DND-41 (cell line): ENCODE measurements at regions not wholly inside any gene's neighbourhood (a gene's known extent, or its start where the extent isn't known, plus 50 kb on each side); places are given as distances from the start of the nearest gene placed in this dataset.

Source experiments
- ATAC-seq: fragments of 200-7000 bp; cut with Tn5 transposase; 3 replicates; pipeline ENCODE4 v1.9.1; 2021; ENCODE audit warnings: low read depth; ENCODE audit not compliant: insufficient read depth
- DNase-seq: peaks from one replicate; pipeline ENCODE4 v3.0.0-alpha.2; 2020
- H2AFZ ChIP-seq: 2 replicates; pipeline ENCODE4 v1.6.0; 2012; ENCODE audit warnings: low read depth, low read length
- H3K27ac ChIP-seq: 2 replicates; pipeline ENCODE4 v1.5.1; 2012; ENCODE audit warnings: low read length, inconsistent platforms
- H3K27me3 ChIP-seq: fragments of 200-600 bp; sonication (generic); 2 replicates; pipeline ENCODE4 v1.6.0; 2012; ENCODE audit warnings: low read length, mild to moderate bottlenecking, inconsistent platforms; ENCODE audit not compliant: insufficient read depth, poor library complexity
- H3K36me3 ChIP-seq: 2 replicates; pipeline ENCODE4 v1.5.1; 2012; ENCODE audit warnings: low read length, inconsistent platforms; ENCODE audit not compliant: insufficient read depth
- H3K4me1 ChIP-seq: 2 replicates; pipeline ENCODE4 v1.5.1; 2012; ENCODE audit warnings: mild to moderate bottlenecking, low read length; ENCODE audit not compliant: insufficient read depth
- H3K4me2 ChIP-seq: 2 replicates; pipeline ENCODE4 v1.6.0; 2012; ENCODE audit warnings: mild to moderate bottlenecking, moderate library complexity, low read length, inconsistent platforms; ENCODE audit not compliant: insufficient read depth
- H3K4me3 ChIP-seq, 2 experiments: fragments of 200-600 bp in 1 of 2; shearing (Covaris generic) in 1 of 2; 2 replicates each; pipeline ENCODE4 v1.5.1; 2012 to 2016; ENCODE audit warnings: inconsistent platforms in 2 of 2, low read length in 2 of 2, mild to moderate bottlenecking in 2 of 2, low read depth in 1 of 2, moderate library complexity in 1 of 2
- H3K79me2 ChIP-seq: 2 replicates; pipeline ENCODE4 v1.6.0; 2012; ENCODE audit warnings: low read length, inconsistent platforms; ENCODE audit not compliant: insufficient read depth
- H3K9ac ChIP-seq: 2 replicates; pipeline ENCODE4 v1.6.0; 2012; ENCODE audit warnings: low read depth, mild to moderate bottlenecking, inconsistent platforms, low read length, moderate library complexity
- H3K9me3 ChIP-seq: 2 replicates; pipeline ENCODE4 v1.5.1; 2012; ENCODE audit warnings: low read length, moderate library complexity, mild to moderate bottlenecking, inconsistent platforms; ENCODE audit not compliant: insufficient read depth, severe bottlenecking
- H4K20me1 ChIP-seq: 2 replicates; pipeline ENCODE4 v1.6.0; 2012; ENCODE audit warnings: low read length; ENCODE audit not compliant: insufficient read depth
- CTCF ChIP-seq: IDR thresholded peaks from 2 replicates; pipeline ENCODE4 v1.5.1; 2012; ENCODE audit warnings: borderline replicate concordance, low read length, moderate library complexity, mild to moderate bottlenecking; ENCODE audit not compliant: poor library complexity, severe bottlenecking; ENCODE audit errors: extremely low read depth
- EZH2 ChIP-seq: IDR thresholded peaks from 3 replicates; pipeline ENCODE4 v1.6.1; 2012; ENCODE audit warnings: borderline replicate concordance, low read depth, mild to moderate bottlenecking, moderate library complexity, low read length, inconsistent platforms; ENCODE audit not compliant: severe bottlenecking

- ATAC-seq (no peak), DNase-seq (no peak)
- Histone ChIP-seq H3K27ac (no peak overlapping the region), H3K9me3 (no peaks in the 10 kb centered on the region), H3K4me2 (no peak overlapping the region), H3K4me1 (no peaks in the 10 kb centered on the region), H4K20me1 (no peaks in the 10 kb centered on the region), H3K36me3 (no peaks in the 10 kb centered on the region), H3K9ac (no peak overlapping the region), H3K79me2 (no peaks in the 10 kb centered on the region), H3K4me3 (no peak overlapping the region), H2AFZ (no peak overlapping the region), H3K27me3 (no peaks in the 10 kb centered on the region)
- no peak for TF ChIP-seq EZH2
Observed at GRCh38 chr14:94897082-94897481, 127.2 kb upstream of the GSC start.

- ATAC-seq, result no peak
Observed at GRCh38 chr14:94893411-94894160, 123.7 kb upstream of the GSC start.

GRCh38 chr14:94890785-94891184 lies 120.9 kb upstream of the GSC start:
- no peak for DNase-seq
- H3K27me3 ChIP-seq, result no peaks in the 10 kb centered on the region
- H3K4me1 ChIP-seq, result no peaks in the 10 kb centered on the region
- ATAC-seq, result no peak
- no peak overlapping the region for H3K4me3 ChIP-seq
- H4K20me1 ChIP-seq, result no peaks in the 10 kb centered on the region
- H2AFZ ChIP-seq, result no peak overlapping the region
- H3K4me2 ChIP-seq, result no peak overlapping the region
- no peak overlapping the region for H3K27ac ChIP-seq
- no peak overlapping the region for H3K9ac ChIP-seq
- no peaks in the 10 kb centered on the region for H3K9me3 ChIP-seq
- H3K36me3 ChIP-seq, result no peaks in the 10 kb centered on the region
- TF ChIP-seq EZH2 (no peak), CTCF (no peak)
- H3K79me2 ChIP-seq, result no peaks in the 10 kb centered on the region

More at GRCh38 chr14:94893411-94894160, 123.7 kb upstream of the GSC start:
- no peak overlapping the region for H2AFZ ChIP-seq
- no peaks in the 10 kb centered on the region for H4K20me1 ChIP-seq
- H3K4me1 ChIP-seq, result no peaks in the 10 kb centered on the region
- H3K27me3 ChIP-seq, result no peaks in the 10 kb centered on the region
- H3K79me2 ChIP-seq, result no peaks in the 10 kb centered on the region
- no peak for TF ChIP-seq CTCF
- TF ChIP-seq EZH2, result no peak
- DNase-seq, result no peak
- H3K9ac ChIP-seq, result no peak overlapping the region
- H3K9me3 ChIP-seq, result no peaks in the 10 kb centered on the region
- H3K36me3 ChIP-seq, result no peaks in the 10 kb centered on the region
- no peak overlapping the region for H3K27ac ChIP-seq
- no peak overlapping the region for H3K4me2 ChIP-seq
- no peak overlapping the region for H3K4me3 ChIP-seq

GRCh38 chr14:94889520-94890312 lies 119.8 kb upstream of the GSC start:
- H3K9me3 ChIP-seq, result no peaks in the 10 kb centered on the region
- DNase-seq (no peak), ATAC-seq (no peak)
- no peaks in the 10 kb centered on the region for H3K79me2 ChIP-seq
- H3K9ac ChIP-seq, result no peak overlapping the region
- H3K27ac ChIP-seq, result no peak overlapping the region
- H3K27me3 ChIP-seq, result no peaks in the 10 kb centered on the region
- no peak for TF ChIP-seq EZH2
- TF ChIP-seq CTCF, result no peak
- H2AFZ ChIP-seq, result no peak overlapping the region
- H3K4me3 ChIP-seq, result no peak overlapping the region
- H3K4me2 ChIP-seq, result no peak overlapping the region
- H4K20me1 ChIP-seq, result no peaks in the 10 kb centered on the region
- H3K36me3 ChIP-seq, result no peaks in the 10 kb centered on the region
- no peaks in the 10 kb centered on the region for H3K4me1 ChIP-seq
